Kidney (tissue), 13 donors: ENCODE measurements at regions not wholly inside any gene's neighbourhood (a gene's known extent, or its start where the extent isn't known, plus 50 kb on each side); places are given as distances from the start of the nearest gene placed in this dataset.

Experiments
- DNase-seq, 5 donors: peaks; one replicate each; pipeline ENCODE4 v3.0.0-alpha.2; 2013 to 2020
- FAIRE-seq: peaks from 2 replicates; lab custom pipeline; 2012; peaks lifted over from hg19 to GRCh38; lab: Jason Lieb, UNC
- H3K27ac ChIP-seq, 2 donors: one replicate each; pipeline ENCODE4 v1.7.0; 2013; ENCODE audit warnings: low read depth in 2 of 2, low read length in 2 of 2, inconsistent platforms in 1 of 2
- H3K27me3 ChIP-seq: one replicate; pipeline ENCODE4 v1.7.1; 2013; ENCODE audit warnings: low read length, inconsistent platforms; ENCODE audit not compliant: control insufficient read depth, insufficient read depth
- H3K36me3 ChIP-seq, 3 donors: one replicate each; pipeline versions ENCODE4 v1.7.0 to v1.7.1; 2013; ENCODE audit warnings: low read length in 3 of 3, control low read depth in 1 of 3, inconsistent platforms in 1 of 3; ENCODE audit not compliant: insufficient read depth in 3 of 3, control insufficient read depth in 2 of 3
- H3K4me1 ChIP-seq, 3 donors: one replicate each; pipeline versions ENCODE4 v1.7.0 to v1.7.1; 2013; ENCODE audit warnings: low read length in 3 of 3, inconsistent platforms in 1 of 3, low read depth in 1 of 3; ENCODE audit not compliant: control insufficient read depth in 2 of 3, insufficient read depth in 2 of 3
- H3K4me3 ChIP-seq, 3 donors: one replicate each; pipeline versions ENCODE4 v1.7.0 to v1.8.1; 2013; ENCODE audit warnings: low read length in 3 of 3, control low read depth in 1 of 3, inconsistent platforms in 1 of 3
- H3K9ac ChIP-seq, 3 donors: one replicate each; pipeline versions ENCODE4 v1.7.0 to v1.7.1; 2013; ENCODE audit warnings: low read length in 3 of 3, control low read depth in 1 of 3, inconsistent platforms in 1 of 3
- H3K9me3 ChIP-seq, 3 donors: one replicate each; pipeline versions ENCODE4 v1.7.0 to v1.7.1; 2013; ENCODE audit warnings: low read length in 3 of 3, control low read depth in 1 of 3, inconsistent platforms in 1 of 3; ENCODE audit not compliant: control insufficient read depth in 2 of 3, insufficient read depth in 1 of 3
- intact Hi-C: fragments of 100-400 bp; cut with DNase I; formaldehyde crosslinking; loops from one replicate; pipeline ENCODE4 v1.11.1; 2022
- TF ChIP-seq, protein P1 (sequence below): IDR thresholded peaks from 3 replicates; pipeline ENCODE4 v1.5.1; 2012; ENCODE audit warnings: mild to moderate bottlenecking, moderate library complexity, borderline replicate concordance; ENCODE audit not compliant: insufficient read depth; ENCODE audit errors: extremely low read depth
- donor health status: control.
- donor health status: control.
- donor health status: control.
- donor health status: control.
- donor health status: control.
- donor health status: DM: yes; HTN: yes; CAD: no.
- donor health status: Normal renal cell carcinoma (clear cell type).

- Histone ChIP-seq H3K27me3 (no peaks in the 10 kb centered on the region), H3K27ac (no peak overlapping the region), H3K9ac (no peak overlapping the region), H3K36me3 (no peaks in the 10 kb centered on the region), H3K4me1 (no peaks in the 10 kb centered on the region), H3K4me3 (no peak overlapping the region), H3K9me3 (no peaks in the 10 kb centered on the region)
- TF ChIP-seq, protein P1, sequence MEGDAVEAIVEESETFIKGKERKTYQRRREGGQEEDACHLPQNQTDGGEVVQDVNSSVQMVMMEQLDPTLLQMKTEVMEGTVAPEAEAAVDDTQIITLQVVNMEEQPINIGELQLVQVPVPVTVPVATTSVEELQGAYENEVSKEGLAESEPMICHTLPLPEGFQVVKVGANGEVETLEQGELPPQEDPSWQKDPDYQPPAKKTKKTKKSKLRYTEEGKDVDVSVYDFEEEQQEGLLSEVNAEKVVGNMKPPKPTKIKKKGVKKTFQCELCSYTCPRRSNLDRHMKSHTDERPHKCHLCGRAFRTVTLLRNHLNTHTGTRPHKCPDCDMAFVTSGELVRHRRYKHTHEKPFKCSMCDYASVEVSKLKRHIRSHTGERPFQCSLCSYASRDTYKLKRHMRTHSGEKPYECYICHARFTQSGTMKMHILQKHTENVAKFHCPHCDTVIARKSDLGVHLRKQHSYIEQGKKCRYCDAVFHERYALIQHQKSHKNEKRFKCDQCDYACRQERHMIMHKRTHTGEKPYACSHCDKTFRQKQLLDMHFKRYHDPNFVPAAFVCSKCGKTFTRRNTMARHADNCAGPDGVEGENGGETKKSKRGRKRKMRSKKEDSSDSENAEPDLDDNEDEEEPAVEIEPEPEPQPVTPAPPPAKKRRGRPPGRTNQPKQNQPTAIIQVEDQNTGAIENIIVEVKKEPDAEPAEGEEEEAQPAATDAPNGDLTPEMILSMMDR: no peak
- intact Hi-C loops: no loop called here
- no peak for DNase-seq
- no peak for FAIRE-seq
Measured at GRCh38 chrX:125654501-125654900, 334.8 kb downstream of the TEX13C start.

DNA sequence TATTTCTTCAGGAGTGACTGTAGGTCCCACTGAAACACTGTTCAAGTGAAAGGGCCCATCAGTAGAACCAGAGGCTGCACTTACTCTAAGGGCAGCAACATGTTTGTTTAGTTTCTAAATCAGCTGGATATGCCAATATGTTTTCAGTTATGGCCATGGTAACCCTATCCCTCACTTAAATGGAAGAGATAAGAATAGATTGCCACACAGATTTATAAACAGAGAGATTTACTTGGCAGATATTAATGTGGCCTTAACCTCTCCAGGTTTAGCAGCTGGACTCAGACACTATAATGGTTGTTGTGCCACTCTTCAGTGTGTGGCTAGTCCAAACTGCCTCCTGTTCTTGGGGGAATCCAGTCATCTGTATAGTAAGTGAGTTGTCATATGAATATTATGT is 354.1 kb downstream of the TEX13C start:
- H3K27me3 ChIP-seq: no peaks in the 10 kb centered on the region
- DNase-seq: no peak
- H3K4me3 ChIP-seq: no peak overlapping the region
- FAIRE-seq: no peak
- H3K36me3 ChIP-seq: no peaks in the 10 kb centered on the region
- intact Hi-C loops: no loop called here
- H3K9me3 ChIP-seq: no peaks in the 10 kb centered on the region
- H3K9ac ChIP-seq: no peak overlapping the region
- H3K27ac ChIP-seq: no peak overlapping the region
- no peaks in the 10 kb centered on the region for H3K4me1 ChIP-seq
- TF ChIP-seq, protein P1: no peak

GRCh38 chrX:125678258-125678657 is 358.6 kb downstream of the TEX13C start:
- no peaks in the 10 kb centered on the region for H3K4me1 ChIP-seq
- H3K27ac ChIP-seq: no peak overlapping the region
- H3K4me3 ChIP-seq: no peak overlapping the region
- FAIRE-seq: no peak
- no peaks in the 10 kb centered on the region for H3K36me3 ChIP-seq
- no peaks in the 10 kb centered on the region for H3K9me3 ChIP-seq
- intact Hi-C loops: no loop called here
- H3K9ac ChIP-seq: no peak overlapping the region
- TF ChIP-seq, protein P1: no peak
- no peaks in the 10 kb centered on the region for H3K27me3 ChIP-seq
- no peak for DNase-seq

- DNase-seq (no peak), FAIRE-seq (no peak)
- H3K4me3 ChIP-seq: no peak overlapping the region
- intact Hi-C loops: no loop called here
- no peaks in the 10 kb centered on the region for H3K4me1 ChIP-seq
- no peaks in the 10 kb centered on the region for H3K36me3 ChIP-seq
- no peaks in the 10 kb centered on the region for H3K9me3 ChIP-seq
- no peak overlapping the region for H3K27ac ChIP-seq
- TF ChIP-seq, protein P1: no peak
- no peak overlapping the region for H3K9ac ChIP-seq
- H3K27me3 ChIP-seq: no peaks in the 10 kb centered on the region
Measured at GRCh38 chrX:125680366-125680765, 360.7 kb downstream of the TEX13C start.
